Liver (tissue), 8 donors: ENCODE measurements at regions not wholly inside any gene's neighbourhood (a gene's known extent, or its start where the extent isn't known, plus 50 kb on each side); places are given as distances from the start of the nearest gene placed in this dataset.

Experiments
- DNase-seq: peaks from one replicate; pipeline ENCODE4 v3.0.0-alpha.2; 2017; ENCODE audit warnings: low spot score
- H3K27ac ChIP-seq, 2 donors: one replicate each; pipeline ENCODE4 v1.7.0; 2013; ENCODE audit warnings: inconsistent platforms in 2 of 2, low read length in 2 of 2, control low read depth in 1 of 2, low read depth in 1 of 2, mild to moderate bottlenecking in 1 of 2
- H3K27me3 ChIP-seq, 4 donors: one replicate each; pipeline versions ENCODE4 v1.6.1 to v1.7.0; 2013; ENCODE audit warnings: low read length in 3 of 4, inconsistent platforms in 1 of 4, mild to moderate bottlenecking in 1 of 4, moderate library complexity in 1 of 4; ENCODE audit not compliant: control insufficient read depth in 4 of 4, insufficient read depth in 4 of 4
- H3K36me3 ChIP-seq, 4 donors: one replicate each; pipeline versions ENCODE4 v1.6.1 to v1.7.0; 2013; ENCODE audit warnings: low read length in 3 of 4, mild to moderate bottlenecking in 3 of 4, low read depth in 1 of 4, moderate library complexity in 1 of 4; ENCODE audit not compliant: control insufficient read depth in 4 of 4, insufficient read depth in 3 of 4
- H3K4me1 ChIP-seq, 4 donors: one replicate each; pipeline versions ENCODE4 v1.6.1 to v1.7.0; 2013; ENCODE audit warnings: low read length in 3 of 4, mild to moderate bottlenecking in 3 of 4, moderate library complexity in 1 of 4; ENCODE audit not compliant: control insufficient read depth in 4 of 4, insufficient read depth in 4 of 4
- H3K4me3 ChIP-seq, 3 donors: one replicate each; pipeline versions ENCODE4 v1.6.1 to v1.7.0; 2013; ENCODE audit warnings: low read length in 3 of 3, control low read depth in 1 of 3, low read depth in 1 of 3, mild to moderate bottlenecking in 1 of 3
- H3K9ac ChIP-seq, 2 donors: one replicate each; pipeline ENCODE4 v1.7.0; 2013; ENCODE audit warnings: low read length in 2 of 2, mild to moderate bottlenecking in 2 of 2, moderate library complexity in 2 of 2, control low read depth in 1 of 2, low read depth in 1 of 2
- H3K9me3 ChIP-seq, 4 donors: one replicate each; pipeline versions ENCODE4 v1.6.1 to v1.7.0; 2013; ENCODE audit warnings: low read length in 3 of 4; ENCODE audit not compliant: control insufficient read depth in 4 of 4
- CTCF ChIP-seq: fragments of 150-350 bp; IDR thresholded peaks from 2 replicates; pipeline ENCODE4 v1.5.1; 2017; ENCODE audit warnings: improper control_type of control experiment, low read depth, low read length; ENCODE audit not compliant: missing input control
- EGR1 ChIP-seq, 2 donors: IDR thresholded peaks; 2 replicates each; pipeline ENCODE4 v1.6.1; 2016 to 2018; ENCODE audit warnings: antibody characterized with exemption in 2 of 2, low read depth in 2 of 2
- FOXA1 ChIP-seq: IDR thresholded peaks from 2 replicates; pipeline ENCODE4 v1.6.1; 2016; ENCODE audit warnings: antibody characterized with exemption
- FOXA2 ChIP-seq: IDR thresholded peaks from 2 replicates; pipeline ENCODE4 v1.6.1; 2016; ENCODE audit warnings: antibody characterized with exemption
- GABPA ChIP-seq, 2 donors: IDR thresholded peaks in 1 of 2; conservative IDR thresholded peaks in 1 of 2; 2 replicates each; pipeline ENCODE4 v1.6.1; 2016; ENCODE audit warnings: antibody characterized with exemption in 2 of 2, mild to moderate bottlenecking in 1 of 2, moderate library complexity in 1 of 2
- HNF4A ChIP-seq, 2 donors: conservative IDR thresholded peaks; 2 replicates each; pipeline ENCODE4 v1.6.1; 2016; ENCODE audit warnings: antibody characterized with exemption in 2 of 2, mild to moderate bottlenecking in 2 of 2
- HNF4G ChIP-seq: IDR thresholded peaks from 2 replicates; pipeline ENCODE4 v1.6.1; 2016; ENCODE audit warnings: antibody characterized with exemption
- JUND ChIP-seq, 2 donors: IDR thresholded peaks; 2 replicates each; pipeline ENCODE4 v1.6.1; 2016; ENCODE audit warnings: antibody characterized with exemption in 2 of 2
- MAX ChIP-seq: IDR thresholded peaks from 2 replicates; pipeline ENCODE4 v1.6.1; 2016; ENCODE audit warnings: antibody characterized with exemption
- NR2F2 ChIP-seq: IDR thresholded peaks from 2 replicates; pipeline ENCODE4 v1.6.1; 2016; ENCODE audit warnings: antibody characterized with exemption
- RAD21 ChIP-seq, 2 donors: IDR thresholded peaks; 2 replicates each; pipeline ENCODE4 v1.6.1; 2016; ENCODE audit warnings: antibody characterized with exemption in 2 of 2, mild to moderate bottlenecking in 2 of 2
- REST ChIP-seq: IDR thresholded peaks from 2 replicates; pipeline ENCODE4 v1.6.1; 2016; ENCODE audit warnings: antibody characterized with exemption, mild to moderate bottlenecking
- RXRA ChIP-seq, 2 donors: IDR thresholded peaks; 2 replicates each; pipeline ENCODE4 v1.6.1; 2017 to 2018; ENCODE audit warnings: antibody characterized with exemption in 2 of 2, mild to moderate bottlenecking in 1 of 2
- SP1 ChIP-seq: IDR thresholded peaks from 2 replicates; pipeline ENCODE4 v1.6.1; 2018; ENCODE audit warnings: antibody characterized with exemption, mild to moderate bottlenecking
- TAF1 ChIP-seq: conservative IDR thresholded peaks from 2 replicates; pipeline ENCODE4 v1.6.1; 2016; ENCODE audit warnings: antibody characterized with exemption, mild to moderate bottlenecking
- YY1 ChIP-seq: IDR thresholded peaks from 2 replicates; pipeline ENCODE4 v1.6.1; 2016; ENCODE audit warnings: antibody characterized with exemption, mild to moderate bottlenecking
- WGBS: extraction: QIAGEN DNeasy Blood & Tissue Kit; methylation state at CpG from one replicate; pipeline ENCODE4 v1.1.7; 2013; 5-methylcytosine and 5-hydroxymethylcytosine counted together
- donor health status: healthy.
- donor health status: healthy.
- donor health status: healthy.
- donor health status: healthy.
- donor health status: healthy.

- TF ChIP-seq FOXA2 (no peak), HNF4G (no peak), JUND (IDR thresholded peaks at IDR 0.05) (no peak)
Measured at GRCh38 chr4:38510201-38510600, 153.8 kb upstream of the KLF3 start (continued).

- Histone ChIP-seq H3K4me1 (no peaks in the 10 kb centered on the region), H3K27me3 (no peaks in the 10 kb centered on the region), H3K9me3 (no peaks in the 10 kb centered on the region), H3K4me3 (no peak overlapping the region), H3K27ac (no peak overlapping the region), H3K36me3 (no peaks in the 10 kb centered on the region), H3K9ac (no peak overlapping the region)
- WGBS, result 91% methylated on average over 5 of the region's 5 CpGs
- no peak for DNase-seq
- no peak for TF ChIP-seq MAX
- no peak for TF ChIP-seq NR2F2
- no peak for TF ChIP-seq TAF1
- TF ChIP-seq YY1, result no peak
- TF ChIP-seq RXRA (IDR thresholded peaks at IDR 0.05), result no peak
- no peak for TF ChIP-seq SP1
- no peak for TF ChIP-seq GABPA (IDR thresholded peaks at IDR 0.05 in 1 of 2, conservative IDR thresholded peaks at IDR 0.05 in 1 of 2)
- TF ChIP-seq FOXA2, result no peak
- no peak for TF ChIP-seq FOXA1
- no peak for TF ChIP-seq RAD21 (IDR thresholded peaks at IDR 0.05)
- TF ChIP-seq REST, result no peak
- TF ChIP-seq CTCF, result no peak
- TF ChIP-seq HNF4G, result no peak
- no peak for TF ChIP-seq HNF4A (conservative IDR thresholded peaks at IDR 0.05)
- no peak for TF ChIP-seq EGR1 (IDR thresholded peaks at IDR 0.05; ENCODE audit: low read depth in 2 of 2)
Measured at GRCh38 chr4:38511702-38512101, 152.3 kb upstream of the KLF3 start.

GRCh38 chr4:38512840-38513239 lies 151.2 kb upstream of the KLF3 start:
- H3K9ac ChIP-seq, result no peak overlapping the region

More at GRCh38 chr4:38512840-38513239, 151.2 kb upstream of the KLF3 start:
- H3K27me3 ChIP-seq, result no peaks in the 10 kb centered on the region
- no peaks in the 10 kb centered on the region for H3K9me3 ChIP-seq
- no peaks in the 10 kb centered on the region for H3K36me3 ChIP-seq
- 92% methylated on average over 4 of the region's 4 CpGs for WGBS
- H3K27ac ChIP-seq, result no peak overlapping the region
- no peak overlapping the region for H3K4me3 ChIP-seq
- H3K4me1 ChIP-seq, result no peaks in the 10 kb centered on the region
- TF ChIP-seq FOXA1 (no peak), RXRA (IDR thresholded peaks at IDR 0.05) (no peak), NR2F2 (no peak)
- no peak for DNase-seq
